ENCODE measurements at regions not wholly inside any gene's neighbourhood (a gene's known extent, or its start where the extent isn't known, plus 50 kb on each side); places are given as distances from the start of the nearest gene placed in this dataset.

DNA sequence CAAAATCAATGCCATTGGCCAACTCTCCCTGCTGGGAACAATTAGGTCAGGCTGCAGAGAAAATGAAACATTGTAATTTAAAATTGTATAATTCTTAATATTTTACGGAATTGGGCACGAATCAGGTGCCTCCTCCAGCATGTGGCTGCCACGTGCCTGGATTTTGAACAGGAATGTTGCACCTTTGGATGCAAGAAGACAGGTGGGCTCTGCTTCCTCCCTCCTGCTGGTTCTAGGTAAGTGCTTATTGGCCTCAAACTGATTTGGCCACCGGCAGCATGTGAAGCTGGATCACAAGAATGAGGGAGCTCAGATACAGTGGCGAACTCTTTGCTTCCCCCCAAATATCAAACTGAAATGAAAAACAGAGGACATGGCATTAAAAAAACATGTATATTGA lies 1559.9 kb upstream of the FLRT2 start:
- Histone ChIP-seq H3K27me3 (no peaks in the 10 kb centered on the region), H3K9me3 (no peaks in the 10 kb centered on the region), H3K36me3 (no peaks in the 10 kb centered on the region), H3K4me1 (no peaks in the 10 kb centered on the region), H3K27ac (no peak overlapping the region), H3K4me3 (no peak overlapping the region)
- no peak for TF ChIP-seq POLR2A (IDR thresholded peaks at IDR 0.05)
- TF ChIP-seq, protein P1, sequence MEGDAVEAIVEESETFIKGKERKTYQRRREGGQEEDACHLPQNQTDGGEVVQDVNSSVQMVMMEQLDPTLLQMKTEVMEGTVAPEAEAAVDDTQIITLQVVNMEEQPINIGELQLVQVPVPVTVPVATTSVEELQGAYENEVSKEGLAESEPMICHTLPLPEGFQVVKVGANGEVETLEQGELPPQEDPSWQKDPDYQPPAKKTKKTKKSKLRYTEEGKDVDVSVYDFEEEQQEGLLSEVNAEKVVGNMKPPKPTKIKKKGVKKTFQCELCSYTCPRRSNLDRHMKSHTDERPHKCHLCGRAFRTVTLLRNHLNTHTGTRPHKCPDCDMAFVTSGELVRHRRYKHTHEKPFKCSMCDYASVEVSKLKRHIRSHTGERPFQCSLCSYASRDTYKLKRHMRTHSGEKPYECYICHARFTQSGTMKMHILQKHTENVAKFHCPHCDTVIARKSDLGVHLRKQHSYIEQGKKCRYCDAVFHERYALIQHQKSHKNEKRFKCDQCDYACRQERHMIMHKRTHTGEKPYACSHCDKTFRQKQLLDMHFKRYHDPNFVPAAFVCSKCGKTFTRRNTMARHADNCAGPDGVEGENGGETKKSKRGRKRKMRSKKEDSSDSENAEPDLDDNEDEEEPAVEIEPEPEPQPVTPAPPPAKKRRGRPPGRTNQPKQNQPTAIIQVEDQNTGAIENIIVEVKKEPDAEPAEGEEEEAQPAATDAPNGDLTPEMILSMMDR (IDR thresholded peaks at IDR 0.05) = no peak
- TF ChIP-seq POLR2AphosphoS5 (IDR thresholded peaks at IDR 0.05) = no peak
- TF ChIP-seq EP300 (IDR thresholded peaks at IDR 0.05) = no peak
- 85 to 90% methylated on average over 5 of the region's 5 CpGs for WGBS, 2 donors
- DNase-seq = no peak
- no peak for ATAC-seq (ENCODE audit: low FRiP score in 2 of 2)

DNA sequence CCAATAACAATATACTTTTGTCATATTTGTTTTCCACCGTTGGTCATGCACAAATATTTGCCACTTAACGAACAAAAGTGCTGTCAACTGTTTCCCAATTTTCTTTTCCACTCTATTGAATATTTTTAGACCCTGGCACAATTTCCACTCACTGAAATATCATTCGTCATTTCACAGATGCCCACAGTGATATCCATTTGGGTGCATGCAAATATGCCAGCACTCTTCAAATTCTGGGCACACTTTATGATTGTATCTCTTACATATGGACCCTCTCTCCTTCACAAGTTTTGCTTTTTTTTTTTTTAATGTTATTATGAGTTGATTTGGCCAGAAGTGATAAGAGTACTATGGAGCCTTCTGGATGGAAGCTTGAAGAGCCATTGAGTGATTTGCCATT lies 1557.3 kb upstream of the FLRT2 start:
- no peaks in the 10 kb centered on the region for H3K36me3 ChIP-seq
- 63 to 73% methylated on average over 3 of the region's 3 CpGs for WGBS, 2 donors
- no peaks in the 10 kb centered on the region for H3K4me1 ChIP-seq
- H3K9me3 ChIP-seq = no peaks in the 10 kb centered on the region
- H3K27me3 ChIP-seq = no peaks in the 10 kb centered on the region
- ATAC-seq (ENCODE audit: low FRiP score in 2 of 2) = no peak
- H3K27ac ChIP-seq = no peak overlapping the region
- no peak for TF ChIP-seq POLR2A (IDR thresholded peaks at IDR 0.05)
- no peak for TF ChIP-seq EP300 (IDR thresholded peaks at IDR 0.05)
- TF ChIP-seq, protein P1 (IDR thresholded peaks at IDR 0.05) = no peak
- no peak for DNase-seq
- H3K4me3 ChIP-seq = no peak overlapping the region

DNA sequence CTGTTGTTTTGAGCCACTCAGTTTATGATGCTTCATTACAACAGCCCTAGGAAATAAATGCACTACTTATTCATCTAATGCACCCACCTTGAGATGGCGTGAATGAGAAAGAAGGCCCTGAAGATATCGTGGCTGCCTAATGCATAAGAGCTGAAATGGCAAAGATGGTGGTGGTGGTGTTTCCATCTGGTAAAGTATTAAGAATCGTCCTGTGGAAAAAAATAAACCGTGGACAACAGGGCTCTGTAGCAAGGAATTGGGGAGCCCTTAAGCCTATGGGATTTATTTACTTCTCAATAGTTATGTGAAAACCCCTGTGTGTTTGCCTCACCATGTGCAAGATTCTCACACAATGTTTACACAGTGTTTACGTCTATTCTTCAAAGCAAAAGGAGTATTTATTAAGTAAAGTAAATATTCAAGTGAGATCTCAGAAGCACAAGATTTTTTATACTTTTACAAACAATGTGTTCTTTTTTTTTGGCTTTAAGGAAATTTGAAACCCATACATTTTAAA lies 1555.2 kb upstream of the FLRT2 start:
- ATAC-seq (ENCODE audit: low FRiP score in 2 of 2) (no peak), DNase-seq (no peak)
- Histone ChIP-seq H3K9me3 (no peaks in the 10 kb centered on the region), H3K36me3 (no peaks in the 10 kb centered on the region), H3K27ac (no peak overlapping the region), H3K4me3 (no peak overlapping the region), H3K27me3 (no peaks in the 10 kb centered on the region), H3K4me1 (no peaks in the 10 kb centered on the region)
- TF ChIP-seq, protein P1 (IDR thresholded peaks at IDR 0.05) = no peak
- 71% methylated on average over 5 of the region's 5 CpGs for WGBS, 2 donors

DNA sequence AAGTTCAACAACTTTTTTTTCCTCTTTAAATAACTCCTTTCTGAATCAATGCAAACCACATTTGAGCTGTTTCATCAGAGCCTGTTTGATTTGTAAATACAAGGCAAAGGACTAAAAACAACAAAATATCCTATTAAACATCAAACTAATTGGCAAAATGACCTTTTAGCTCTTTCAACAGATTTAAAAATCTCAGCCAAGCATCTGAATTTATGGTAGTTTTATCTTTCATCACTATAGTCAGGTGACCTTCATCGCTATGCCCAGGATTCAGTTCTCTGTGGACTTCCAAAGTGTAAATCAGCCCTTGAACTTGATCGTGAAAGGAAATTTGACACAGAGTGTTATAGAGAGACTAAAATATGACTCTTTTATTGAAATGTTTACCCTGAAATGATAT lies 1554.5 kb upstream of the FLRT2 start:
- H3K36me3 ChIP-seq = no peaks in the 10 kb centered on the region
- H3K4me3 ChIP-seq = no peak overlapping the region
- H3K27ac ChIP-seq = no peak overlapping the region
- TF ChIP-seq POLR2AphosphoS5 (IDR thresholded peaks at IDR 0.05) (no peak), EP300 (IDR thresholded peaks at IDR 0.05) (no peak), POLR2A (IDR thresholded peaks at IDR 0.05) (no peak)
- TF ChIP-seq, protein P1 (IDR thresholded peaks at IDR 0.05) = no peak
- WGBS, 2 donors = 51% methylated on average over 2 of the region's 2 CpGs
- H3K9me3 ChIP-seq = no peaks in the 10 kb centered on the region
- DNase-seq (no peak), ATAC-seq (ENCODE audit: low FRiP score in 2 of 2) (peak in 1 of 2 donors; percentile 24)
- no peaks in the 10 kb centered on the region for H3K4me1 ChIP-seq
- no peaks in the 10 kb centered on the region for H3K27me3 ChIP-seq

DNA sequence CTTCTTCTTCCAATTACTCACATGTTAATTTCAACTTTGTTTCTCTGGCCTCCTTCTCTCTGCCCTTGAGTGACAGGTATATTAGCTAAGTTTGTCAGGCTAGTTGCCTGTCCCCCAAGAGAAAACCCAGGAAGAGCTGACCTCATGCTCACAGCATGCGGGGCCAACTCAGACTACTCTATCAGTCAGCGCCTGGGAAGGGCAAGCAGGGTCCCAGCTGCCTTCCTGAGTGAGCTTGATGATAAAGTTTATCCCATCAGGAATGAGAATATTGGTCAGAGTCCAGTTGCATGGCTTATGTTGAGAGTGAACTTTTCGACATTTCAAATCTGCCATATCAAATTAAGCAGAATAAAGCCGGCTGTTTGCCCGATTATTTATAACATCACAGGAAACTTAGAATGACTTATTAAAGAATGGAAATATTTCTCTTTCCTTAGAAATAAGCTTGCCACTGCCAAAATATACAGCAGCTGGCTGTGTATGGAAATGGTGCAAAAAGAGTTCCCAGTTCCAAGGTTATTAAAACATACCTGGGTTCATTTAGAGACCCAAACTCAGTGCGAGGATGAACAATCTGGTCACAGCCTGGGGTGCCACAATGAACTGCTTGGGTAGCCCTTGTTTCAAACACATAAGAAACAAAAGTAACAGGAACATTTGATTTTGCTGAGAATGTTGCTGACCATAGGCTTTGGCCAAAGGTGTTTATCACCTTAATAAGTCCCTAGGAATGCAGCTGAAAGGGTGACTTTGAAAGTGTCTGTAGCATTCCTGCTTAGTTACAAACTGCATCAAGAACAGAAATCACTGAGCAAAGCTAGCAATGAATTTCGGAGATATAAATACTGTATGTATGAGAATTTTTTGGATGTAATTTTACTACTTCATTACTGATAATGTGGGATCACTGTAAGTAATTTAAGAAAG lies 1553.8 kb upstream of the FLRT2 start:
- Histone ChIP-seq H3K36me3 (no peaks in the 10 kb centered on the region), H3K27ac (no peak overlapping the region), H3K9me3 (no peaks in the 10 kb centered on the region), H3K4me1 (no peaks in the 10 kb centered on the region), H3K27me3 (no peaks in the 10 kb centered on the region), H3K4me3 (no peak overlapping the region)
- TF ChIP-seq POLR2AphosphoS5 (IDR thresholded peaks at IDR 0.05) = no peak
- no peak for TF ChIP-seq EP300 (IDR thresholded peaks at IDR 0.05)
- TF ChIP-seq POLR2A (IDR thresholded peaks at IDR 0.05) = no peak
- TF ChIP-seq, protein P1 (IDR thresholded peaks at IDR 0.05) = no peak
- ATAC-seq (ENCODE audit: low FRiP score in 2 of 2) = peak in 1 of 2 donors; percentile 69
- whole genome bisulfite sequencing, 2 donors = 42 to 52% methylated on average over 7 of the region's 7 CpGs
- DNase-seq = no peak

Measured in upper lobe of left lung (tissue), 6 donors.